Mucosa of gallbladder (tissue), 1 donor: ENCODE measurements at regions not wholly inside any gene's neighbourhood (a gene's known extent, or its start where the extent isn't known, plus 50 kb on each side); places are given as distances from the start of the nearest gene placed in this dataset.

ENCODE experiments used
- DNase-seq: peaks from one replicate; pipeline ENCODE4 v3.0.0-alpha.2; 2020; ENCODE audit warnings: low spot score
- donor health status: DM: no; HTN: no; CAD: no.

GRCh38 chr9:107163370-107163769, 119.7 kb upstream of the RAD23B start:
- no peak for DNase-seq

DNA sequence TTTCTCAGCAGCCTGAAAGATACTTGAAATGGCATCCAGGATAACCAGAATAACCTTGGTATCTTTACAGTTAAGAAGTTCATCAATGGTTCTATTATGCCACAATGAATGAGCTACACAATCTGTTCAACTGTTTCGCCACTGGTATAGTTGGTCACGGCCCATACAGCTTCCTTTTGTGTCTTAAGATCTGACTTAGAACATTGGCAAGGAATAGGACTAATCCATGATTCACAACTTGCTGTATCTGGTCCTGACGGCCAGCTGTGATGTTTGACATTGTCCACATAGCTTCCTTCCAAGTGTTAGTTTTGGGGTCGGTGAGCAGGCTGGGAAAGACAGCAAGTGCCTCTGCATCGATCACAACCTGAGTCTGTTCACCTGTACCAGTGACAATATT, 113.3 kb upstream of the RAD23B start:
- DNase-seq, result no peak

DNA sequence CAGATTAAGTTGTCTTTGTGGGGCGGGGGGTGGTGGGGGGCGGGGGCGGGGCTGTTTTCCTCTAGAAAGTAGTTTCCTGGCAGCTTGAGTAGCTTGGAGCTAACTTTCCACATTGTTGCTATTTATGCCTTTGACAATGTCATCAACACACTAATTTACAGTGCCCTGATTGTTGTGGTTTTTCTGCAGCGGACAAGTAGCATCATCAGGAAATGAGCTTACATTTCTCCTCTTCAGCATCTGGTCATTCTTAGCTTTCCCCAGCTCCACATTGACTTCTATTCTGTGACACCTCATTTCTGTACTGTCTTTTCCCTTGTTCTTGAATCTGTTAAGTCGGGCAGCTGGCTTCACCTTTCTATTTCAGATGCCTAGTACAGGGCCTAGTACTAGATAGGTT, 112.3 kb upstream of the RAD23B start:
- no peak for DNase-seq

DNA sequence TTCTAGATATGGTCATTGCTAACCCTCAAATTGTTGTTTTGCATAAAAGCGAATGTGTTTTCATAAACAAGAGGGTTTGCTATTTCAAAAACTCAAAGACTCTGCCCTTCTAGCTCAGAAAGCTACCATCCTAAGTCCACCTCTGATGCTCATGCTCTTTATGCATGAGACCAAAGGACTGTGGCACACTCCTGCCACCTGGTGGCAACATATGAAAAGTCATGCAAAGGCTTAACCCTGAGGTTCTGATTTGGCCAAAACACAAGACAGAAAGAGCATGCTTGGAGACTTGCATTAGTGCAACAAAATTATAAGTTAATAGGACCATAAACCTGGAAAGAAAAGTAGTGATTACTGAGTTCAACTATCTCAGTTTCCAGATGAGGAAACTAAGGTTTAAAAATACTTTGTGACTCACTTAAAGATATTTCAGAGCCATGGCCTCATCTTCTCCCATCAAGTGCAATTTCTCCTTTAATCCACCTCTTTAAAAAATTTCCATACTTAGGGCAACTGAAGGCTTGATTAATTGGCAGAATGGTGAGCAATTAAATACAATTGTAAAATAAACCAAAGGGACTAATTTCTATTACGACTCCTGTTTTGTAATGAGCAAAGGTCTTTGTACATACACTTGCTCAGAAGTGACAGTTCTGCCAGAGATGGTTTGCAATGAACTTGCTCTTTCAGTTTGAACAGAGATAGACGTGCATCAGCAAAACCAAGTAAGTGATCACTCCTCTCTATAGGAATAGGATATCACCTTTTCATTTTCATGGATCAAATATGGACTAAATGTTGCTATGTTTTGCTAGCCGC, 110.7 kb upstream of the RAD23B start:
- DNase-seq, result peak; percentile 81

- DNase-seq, result no peak
Observed at GRCh38 chr9:107172979-107173347, 110.1 kb upstream of the RAD23B start.

- DNase-seq, result no peak
Observed at GRCh38 chr9:107173422-107174180, 109.5 kb upstream of the RAD23B start.

DNA sequence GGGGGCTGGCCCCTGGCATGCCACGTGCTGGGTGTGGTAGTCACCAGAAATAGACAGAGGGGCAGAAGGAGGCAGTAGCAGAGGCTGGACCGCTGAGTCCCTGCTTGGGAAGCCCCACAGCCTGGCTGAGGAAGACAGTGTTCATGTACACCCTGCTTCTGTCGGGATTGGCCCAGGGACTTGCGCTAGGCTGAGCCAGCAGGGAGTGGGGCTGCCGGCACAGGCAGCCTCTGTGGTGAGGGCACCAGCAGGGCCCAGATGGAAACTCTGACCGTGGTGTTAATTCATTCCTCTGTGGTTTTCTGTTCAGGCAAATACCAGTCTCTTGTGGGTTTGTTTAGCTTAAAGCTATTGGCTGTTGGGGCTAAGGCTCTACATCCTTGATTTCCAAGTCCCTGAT, 108.6 kb upstream of the RAD23B start:
- DNase-seq, result no peak

DNA sequence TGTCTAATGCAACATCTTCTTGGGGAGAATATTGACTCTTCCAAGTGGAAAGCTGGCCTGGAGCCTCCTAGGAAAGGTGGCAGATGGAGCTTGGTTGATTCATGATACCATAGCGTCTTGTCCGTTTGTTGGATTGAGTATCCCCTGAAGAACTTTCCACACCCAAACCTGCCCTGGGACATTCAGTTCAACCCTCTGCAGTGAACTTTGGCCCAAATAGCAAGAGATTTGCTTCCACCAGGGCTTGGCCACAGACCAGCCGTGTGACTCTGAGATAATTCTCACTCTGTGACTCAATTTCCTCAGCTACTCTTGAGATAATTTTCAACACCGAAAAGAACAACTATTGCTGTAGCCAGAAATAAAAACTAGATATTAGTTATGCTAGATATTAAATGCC, 108.0 kb upstream of the RAD23B start:
- DNase-seq, result no peak

DNA sequence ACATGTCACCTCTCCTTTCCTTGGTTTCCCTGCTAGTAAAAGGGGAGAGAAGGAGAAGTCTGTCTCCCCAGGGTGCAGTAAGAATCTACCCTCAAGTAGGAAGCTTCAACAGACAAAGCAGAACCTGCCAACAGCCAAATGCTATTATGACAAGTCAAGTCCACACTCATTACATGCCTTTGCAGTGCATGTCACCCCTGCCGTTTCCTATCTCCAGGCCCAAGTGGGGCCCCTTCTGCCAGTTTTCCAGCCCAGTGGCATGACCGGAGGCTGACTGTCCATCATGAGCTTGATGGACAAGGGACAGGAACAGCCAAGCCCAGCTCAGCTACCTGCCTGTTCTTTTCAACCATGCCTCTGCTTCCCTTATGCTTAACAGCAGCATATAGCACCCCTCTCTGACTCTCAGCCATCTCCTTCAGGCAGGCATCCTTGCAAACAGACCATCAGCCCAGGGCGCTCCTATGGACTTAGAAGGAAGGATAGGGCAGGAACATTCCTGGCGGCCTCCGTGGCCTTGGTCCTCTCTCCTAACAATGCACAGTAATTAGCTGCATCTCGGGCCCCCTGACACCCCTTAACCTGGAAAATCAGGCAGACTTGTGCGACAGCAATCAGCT, 107.2 kb upstream of the RAD23B start:
- DNase-seq, result no peak

- no peak for DNase-seq
Observed at GRCh38 chr9:107176436-107177151, 106.5 kb upstream of the RAD23B start.

DNA sequence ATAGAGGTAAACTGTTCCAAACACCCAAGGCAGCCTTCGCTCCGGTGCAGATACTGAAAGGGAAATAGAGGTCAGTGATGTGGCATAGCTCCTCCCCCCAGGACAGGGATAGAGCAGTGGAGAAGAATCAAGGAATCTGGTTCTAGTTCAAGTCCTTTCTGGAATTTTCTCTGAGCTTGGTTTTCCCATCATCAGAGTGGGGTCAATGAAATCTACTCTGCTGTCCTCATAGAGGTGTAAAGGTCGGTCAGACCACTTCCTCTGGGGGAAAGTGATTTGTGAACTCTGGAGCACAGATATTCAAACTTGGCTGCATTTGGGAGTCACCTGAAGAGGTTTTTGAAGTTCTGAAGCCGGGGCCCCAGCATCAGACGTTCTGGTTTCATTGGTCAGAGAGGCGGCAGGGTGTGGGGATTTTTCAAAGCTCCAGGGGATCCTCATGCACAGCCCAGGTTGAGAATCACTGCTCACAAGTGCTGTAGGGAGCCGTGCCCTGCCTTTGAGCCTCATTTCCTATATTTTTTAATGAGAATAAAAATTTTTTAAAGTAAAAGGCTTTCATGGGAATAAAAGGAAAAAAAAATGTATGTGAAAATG, 105.7 kb upstream of the RAD23B start:
- no peak for DNase-seq

DNA sequence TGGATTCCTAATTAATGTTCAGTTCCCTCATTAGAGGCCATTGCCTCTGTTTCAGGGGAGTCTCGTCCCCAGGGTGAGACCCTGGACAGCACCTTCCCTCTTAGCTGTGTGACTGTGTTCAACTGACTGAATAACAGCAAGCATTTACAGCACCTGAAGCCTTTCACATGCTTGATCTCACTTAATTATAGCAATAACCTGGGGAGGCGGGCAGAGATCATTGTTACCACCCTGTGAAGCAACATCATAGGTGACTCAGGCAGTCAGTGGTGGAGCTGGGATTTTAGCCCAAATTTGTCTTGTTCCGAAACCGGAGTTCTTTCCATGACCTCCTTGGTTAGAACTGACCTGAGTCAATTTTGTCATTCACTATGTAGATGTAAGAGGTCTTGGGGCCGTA, 105.2 kb upstream of the RAD23B start:
- DNase-seq, result no peak

- DNase-seq, result no peak
Observed at GRCh38 chr9:107178293-107178692, 104.8 kb upstream of the RAD23B start.

DNA sequence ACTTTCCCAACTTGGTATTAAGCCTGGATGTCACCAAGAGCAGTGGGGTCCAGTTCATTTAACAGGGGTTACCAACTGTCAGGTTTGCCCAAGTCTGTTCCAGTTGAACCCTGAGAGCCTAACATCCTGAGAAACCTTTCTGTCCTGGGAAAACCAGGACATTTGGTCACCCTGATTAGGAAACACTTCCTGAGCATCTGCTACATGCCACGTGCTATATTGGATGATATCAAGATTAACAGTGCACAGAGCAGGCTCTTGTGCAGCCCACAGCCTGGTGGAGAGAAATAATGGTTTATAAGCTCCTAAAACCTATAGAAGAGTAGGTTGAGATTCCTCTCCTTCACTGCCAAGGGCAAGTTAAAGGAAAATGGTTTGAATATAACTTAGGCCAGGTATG, 102.9 kb upstream of the RAD23B start:
- DNase-seq, result no peak

- no peak for DNase-seq
Observed at GRCh38 chr9:107183176-107183575, 99.9 kb upstream of the RAD23B start.

- no peak for DNase-seq
Observed at GRCh38 chr9:107188376-107188775, 94.7 kb upstream of the RAD23B start.

DNA sequence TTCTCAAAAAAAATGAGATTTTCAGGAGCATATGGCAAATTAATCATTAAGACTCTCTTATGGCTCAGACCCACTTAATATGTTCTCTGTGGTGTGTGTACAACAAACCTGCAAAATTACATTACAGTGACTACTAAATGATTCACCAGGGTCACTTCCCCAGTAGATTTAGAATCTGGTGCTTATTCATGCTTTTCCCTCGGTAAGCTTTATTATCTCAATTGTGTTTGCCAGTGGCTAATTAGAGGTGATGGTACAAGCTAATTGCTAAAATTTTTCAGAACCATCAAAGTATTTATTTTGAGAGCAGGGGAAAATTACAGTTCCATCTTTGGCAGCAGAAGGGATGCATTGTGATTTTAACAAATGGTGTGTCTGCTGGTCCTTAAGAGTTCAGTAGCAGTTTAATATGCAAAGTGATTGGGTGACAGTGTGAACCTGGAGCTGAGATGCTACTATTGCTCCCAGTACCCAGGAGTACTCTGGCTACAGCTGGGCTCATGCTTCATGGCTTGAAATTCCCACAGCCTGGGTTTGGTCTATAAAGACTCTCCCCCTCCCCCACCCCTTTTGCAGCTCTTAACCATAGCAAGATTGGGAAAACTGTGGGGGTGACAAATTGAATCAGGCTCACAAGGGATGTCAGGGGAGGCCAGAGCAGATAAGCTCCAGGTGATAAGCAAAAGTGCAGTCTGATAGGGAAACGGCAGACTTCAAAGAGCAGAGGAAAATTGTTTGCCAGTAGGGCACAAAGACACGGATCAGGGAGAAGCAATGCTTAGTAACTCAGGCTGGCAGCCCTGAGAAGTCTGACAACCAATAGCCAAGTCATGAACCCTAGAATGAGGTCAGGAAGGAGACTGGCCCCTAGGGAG, 92.8 kb upstream of the RAD23B start:
- no peak for DNase-seq

- DNase-seq, result no peak
Observed at GRCh38 chr9:107190936-107191290, 92.2 kb upstream of the RAD23B start.

DNA sequence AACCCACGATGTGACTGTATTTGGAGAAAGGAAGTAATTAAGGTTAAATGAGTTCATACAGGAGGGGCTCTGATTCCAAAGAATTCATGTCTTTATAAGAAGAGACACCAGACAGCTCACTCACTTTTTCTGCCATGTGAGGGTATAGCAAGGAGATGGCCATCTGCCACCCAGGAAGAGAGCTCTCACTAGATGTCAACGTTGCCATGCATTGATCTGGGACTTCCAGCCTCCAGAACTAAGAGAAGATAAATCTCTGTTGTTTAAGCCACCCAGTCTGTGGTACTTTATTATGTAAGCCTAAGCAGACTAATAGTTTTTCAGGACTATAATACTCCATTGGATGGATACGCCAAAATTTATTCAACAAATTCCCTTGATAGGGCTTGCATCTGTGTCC, 89.8 kb upstream of the RAD23B start:
- no peak for DNase-seq

DNA sequence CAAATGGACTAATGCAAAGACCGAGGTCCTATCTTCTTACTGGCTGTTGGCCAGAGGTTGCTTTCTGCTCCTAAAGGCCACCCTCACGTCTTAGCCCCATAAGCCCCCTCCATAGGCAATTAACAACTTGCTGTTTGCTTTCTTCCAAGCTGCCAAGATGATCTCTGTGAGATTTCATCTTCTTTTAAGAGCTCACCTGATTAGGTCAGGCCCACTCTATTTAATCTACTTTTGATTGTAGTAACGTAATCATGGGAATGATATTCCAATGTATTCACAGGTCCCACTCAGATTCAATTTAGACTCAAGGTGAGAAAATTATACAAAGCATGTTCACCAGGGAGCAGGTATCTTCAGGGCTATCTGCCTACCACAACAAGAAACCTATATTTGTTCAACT, 84.4 kb upstream of the RAD23B start:
- DNase-seq, result no peak

DNA sequence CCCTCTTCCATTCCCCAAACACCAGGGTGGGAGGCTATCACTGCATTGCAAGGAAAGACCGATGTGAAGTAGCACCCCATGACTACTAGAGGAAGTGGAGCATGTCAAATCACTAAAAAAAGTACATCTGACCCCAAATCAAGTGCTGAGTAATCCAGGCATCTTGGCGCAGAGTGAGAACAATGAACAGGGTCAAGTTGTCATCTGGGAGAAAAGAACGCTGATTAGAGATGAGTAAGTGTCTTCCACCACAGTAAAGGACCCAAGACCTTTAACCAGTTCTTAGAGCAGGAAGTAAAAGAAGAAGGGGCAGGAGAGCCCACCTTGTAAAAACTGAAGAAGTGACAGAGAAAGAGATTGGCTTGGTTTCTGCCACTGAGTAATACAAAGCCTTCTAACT, 75.0 kb upstream of the RAD23B start:
- DNase-seq, result no peak
